A549 (cell line): ENCODE measurements at regions not wholly inside any gene's neighbourhood (a gene's known extent, or its start where the extent isn't known, plus 50 kb on each side); places are given as distances from the start of the nearest gene placed in this dataset.

Experiments used
- EP300 ChIP-seq, 2 experiments: fragments of >200 bp; sonication (Bioruptor Twin); formaldehyde crosslinking; IDR thresholded peaks; 2 replicates in 1 of 2; 3 replicates in 1 of 2; pipeline ENCODE4 v1.6.1; 2016 to 2017
- HOXA7 ChIP-seq: fragments of 250-450 bp; sonication (Bioruptor Pico); IDR thresholded peaks from 2 replicates; pipeline ENCODE4 v1.5.0; 2020; ENCODE audit warnings: mild to moderate bottlenecking, moderate library complexity
- MAX ChIP-seq: IDR thresholded peaks from 2 replicates; pipeline ENCODE4 v1.6.1; 2012
- RARB ChIP-seq: fragments of 250-450 bp; sonication (Bioruptor Pico); IDR thresholded peaks from 2 replicates; pipeline ENCODE4 v1.8.0; 2021; ENCODE audit warnings: mild to moderate bottlenecking, moderate library complexity
- TF ChIP-seq, protein P1 (sequence below): fragments of >200 bp; sonication (Bioruptor Twin); formaldehyde crosslinking; IDR thresholded peaks from 3 replicates; pipeline ENCODE4 v1.5.1; 2016

DNA sequence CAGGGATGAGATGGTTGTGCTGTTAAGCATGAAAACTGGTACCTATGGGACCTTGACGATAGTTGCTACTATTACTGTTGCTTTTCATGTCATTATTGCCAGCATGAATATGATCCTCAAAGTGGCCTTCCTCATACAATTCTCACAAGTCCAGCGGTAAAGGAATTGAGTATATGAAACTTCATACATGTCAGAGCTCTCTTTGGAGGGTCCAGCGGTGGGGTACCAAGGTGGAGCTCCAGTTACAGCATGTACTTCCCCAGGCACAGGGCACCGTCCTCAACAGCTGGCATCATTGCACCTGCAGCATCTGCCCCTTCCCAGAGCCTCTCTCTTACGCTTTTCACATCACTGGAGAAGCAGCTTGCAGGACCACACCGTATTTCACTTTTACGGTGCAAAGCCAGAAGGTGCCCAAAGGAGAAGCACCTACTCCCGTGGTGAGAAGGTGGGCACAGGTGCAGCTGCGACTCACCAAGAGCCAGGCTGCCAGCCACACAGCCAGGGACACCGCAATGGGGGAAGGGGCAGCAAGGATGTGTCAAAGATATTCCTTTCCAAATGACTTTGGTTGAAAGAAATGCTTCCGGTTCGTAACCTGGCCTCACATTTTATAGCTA is 166.4 kb upstream of the IRF2BP2 start:
- TF ChIP-seq, protein P1, sequence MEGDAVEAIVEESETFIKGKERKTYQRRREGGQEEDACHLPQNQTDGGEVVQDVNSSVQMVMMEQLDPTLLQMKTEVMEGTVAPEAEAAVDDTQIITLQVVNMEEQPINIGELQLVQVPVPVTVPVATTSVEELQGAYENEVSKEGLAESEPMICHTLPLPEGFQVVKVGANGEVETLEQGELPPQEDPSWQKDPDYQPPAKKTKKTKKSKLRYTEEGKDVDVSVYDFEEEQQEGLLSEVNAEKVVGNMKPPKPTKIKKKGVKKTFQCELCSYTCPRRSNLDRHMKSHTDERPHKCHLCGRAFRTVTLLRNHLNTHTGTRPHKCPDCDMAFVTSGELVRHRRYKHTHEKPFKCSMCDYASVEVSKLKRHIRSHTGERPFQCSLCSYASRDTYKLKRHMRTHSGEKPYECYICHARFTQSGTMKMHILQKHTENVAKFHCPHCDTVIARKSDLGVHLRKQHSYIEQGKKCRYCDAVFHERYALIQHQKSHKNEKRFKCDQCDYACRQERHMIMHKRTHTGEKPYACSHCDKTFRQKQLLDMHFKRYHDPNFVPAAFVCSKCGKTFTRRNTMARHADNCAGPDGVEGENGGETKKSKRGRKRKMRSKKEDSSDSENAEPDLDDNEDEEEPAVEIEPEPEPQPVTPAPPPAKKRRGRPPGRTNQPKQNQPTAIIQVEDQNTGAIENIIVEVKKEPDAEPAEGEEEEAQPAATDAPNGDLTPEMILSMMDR, result no peak
- TF ChIP-seq MAX, result no peak
- no peak for TF ChIP-seq EP300 (IDR thresholded peaks at IDR 0.05)
- no peak for TF ChIP-seq RARB (CRISPR knock-in tag)
- no peak for TF ChIP-seq HOXA7 (CRISPR knock-in tag)
